Heart right ventricle (tissue), 16 donors: ENCODE measurements at regions not wholly inside any gene's neighbourhood (a gene's known extent, or its start where the extent isn't known, plus 50 kb on each side); places are given as distances from the start of the nearest gene placed in this dataset.

Source experiments
- ATAC-seq, 8 donors: fragments of 200-7000 bp; cut with Tn5 transposase; one replicate each; pipeline ENCODE4 v1.9.1; 2020; ENCODE audit warnings: mild to moderate bottlenecking in 8 of 8, moderate library complexity in 8 of 8, moderate number of reproducible peaks in 1 of 8
- DNase-seq, 2 donors: peaks; one replicate each; pipeline ENCODE4 v3.0.0-alpha.2; 2020
- H3K27ac ChIP-seq, 10 donors: fragments of 200-600 bp; sonication (generic) in 2 of 10; one replicate each; pipeline versions ENCODE4 v1.5.0 to v1.8.0; 2020 to 2022; ENCODE audit warnings: mild to moderate bottlenecking in 3 of 10
- H3K27me3 ChIP-seq, 7 donors: fragments of 200-600 bp; one replicate each; pipeline ENCODE4 v1.8.0; 2021 to 2022; ENCODE audit warnings: mild to moderate bottlenecking in 2 of 7
- H3K36me3 ChIP-seq, 9 donors: fragments of 200-600 bp; sonication (generic) in 1 of 9; one replicate each; pipeline versions ENCODE4 v1.5.0 to v1.8.0; 2020 to 2022; ENCODE audit warnings: mild to moderate bottlenecking in 2 of 9
- H3K4me1 ChIP-seq, 9 donors: fragments of 200-600 bp; sonication (generic) in 1 of 9; one replicate each; pipeline versions ENCODE4 v1.5.0 to v1.8.0; 2020 to 2022; ENCODE audit warnings: mild to moderate bottlenecking in 4 of 9
- H3K4me3 ChIP-seq, 10 donors: fragments of 200-600 bp; sonication (generic) in 2 of 10; one replicate each; pipeline versions ENCODE4 v1.5.0 to v1.8.0; 2020 to 2022; ENCODE audit warnings: mild to moderate bottlenecking in 7 of 10, moderate library complexity in 2 of 10
- H3K9me3 ChIP-seq, 11 donors: fragments of 200-600 bp in 10 of 11; sonication (generic) in 2 of 11; one replicate each; pipeline versions ENCODE4 v1.5.0 to v1.8.0; 2013 to 2022; ENCODE audit warnings: mild to moderate bottlenecking in 2 of 11, control low read depth in 1 of 11, moderate library complexity in 1 of 11
- CTCF ChIP-seq, 9 donors: fragments of 200-600 bp; sonication (generic) in 2 of 9; IDR thresholded peaks; one replicate each; pipeline versions ENCODE4 v1.5.0 to v1.8.0; 2021 to 2022; ENCODE audit warnings: antibody characterized with exemption in 9 of 9, mild to moderate bottlenecking in 5 of 9, moderate library complexity in 1 of 9
- WGBS, 2 donors: extraction: QIAGEN DNeasy Blood & Tissue Kit; methylation state at CpG; one replicate each; pipeline ENCODE4 v1.1.7; 2013; ENCODE audit warnings: inconsistent platforms in 1 of 2; 5-methylcytosine and 5-hydroxymethylcytosine counted together
- intact Hi-C, 10 donors: fragments of 100-400 bp; cut with DNase I; formaldehyde crosslinking; loops; one replicate each; pipeline versions ENCODE4 v1.11.1 to v1.14.2; 2022
- donor health status: Arrhythmogenic right ventricular cardiomyopathy.
- donor health status: ischemic (EF 13 %, LVEDD 7.1; RV severe dilation, severe dysfunction).
- donor health status: healthy with polysubstance abuse.
- donor health status: DM: no; HTN: yes; CAD: no.
- donor health status: DM: no; HTN: no; CAD: no.
- donor health status: ischemic (EF 25% LVEDD 6.9; RV normal size, moderate dysfunction).
- donor health status: ischemic (EF 25% LVEDD 5.7; RV mildly dilated, moderate dysfunction).
- donor health status: healthy.
- donor health status: DM: yes; HTN: yes; CAD: no.
- donor health status: Ischemic cardiomyopathy.
- donor health status: ischemic (EF 35%, LVEDD 5.7; RV mildly dilated, moderate dysfunction).
- donor health status: nonischemic (EF 11% LVEDD 7.7; RV severe dilation, severe dysfunction).
- donor health status: DM: yes; HTN: yes; CAD: no.
- donor health status: PGD.
- donor health status: ischemic (EF 29% LVEDD 5.4; RV normal size, mild dysfunction).
- donor health status: nonischemic (EF 23%, LVEDD 6.1; RV moderate dilation, normal function).

- TF ChIP-seq CTCF (IDR thresholded peaks at IDR 0.05) = no peak
- H3K27me3 ChIP-seq = peaks cover 0 to 5% (median 0%) of the 10 kb centered on the region in 7 donors
- no peak for ATAC-seq
- peaks cover 0 to 4% (median 0%) of the 10 kb centered on the region in 11 donors for H3K9me3 ChIP-seq
- H3K27ac ChIP-seq = no peak overlapping the region
- DNase-seq = no peak
- H3K4me1 ChIP-seq = no peaks in the 10 kb centered on the region
- intact Hi-C loops = no loop called here
- no peaks in the 10 kb centered on the region for H3K36me3 ChIP-seq
- H3K4me3 ChIP-seq = no peak overlapping the region
These were observed 232.4 kb upstream of the BRINP1 start for GRCh38 chr9:119601632-119602031.

GRCh38 chr9:119597499-119597898 lies 228.3 kb upstream of the BRINP1 start:
- WGBS, 2 donors = 43 to 51% methylated on average over 3 of the region's 3 CpGs
- Histone ChIP-seq H3K9me3 (no peaks in the 10 kb centered on the region), H3K27ac (no peak overlapping the region), H3K4me3 (no peak overlapping the region), H3K27me3 (peaks cover 0 to 5% (median 0%) of the 10 kb centered on the region in 7 donors), H3K36me3 (no peaks in the 10 kb centered on the region), H3K4me1 (no peaks in the 10 kb centered on the region)
- intact Hi-C loops = no loop called here
- ATAC-seq (no peak), DNase-seq (no peak)
- no peak for TF ChIP-seq CTCF (IDR thresholded peaks at IDR 0.05)

GRCh38 chr9:119596703-119597102 lies 227.5 kb upstream of the BRINP1 start:
- no peak overlapping the region for H3K27ac ChIP-seq
- intact Hi-C loops = no loop called here
- H3K4me1 ChIP-seq = no peaks in the 10 kb centered on the region
- no peak overlapping the region for H3K4me3 ChIP-seq
- DNase-seq = no peak
- TF ChIP-seq CTCF (IDR thresholded peaks at IDR 0.05) = no peak
- 73 to 75% methylated on average over 4 of the region's 4 CpGs for WGBS, 2 donors
- peaks cover 0 to 3% (median 0%) of the 10 kb centered on the region in 7 donors for H3K27me3 ChIP-seq
- no peaks in the 10 kb centered on the region for H3K9me3 ChIP-seq
- ATAC-seq = no peak
- no peaks in the 10 kb centered on the region for H3K36me3 ChIP-seq

- DNase-seq = no peak
- intact Hi-C loops = no loop called here
- Histone ChIP-seq H3K27ac (no peak overlapping the region), H3K36me3 (no peaks in the 10 kb centered on the region), H3K4me1 (no peaks in the 10 kb centered on the region), H3K27me3 (peaks cover 0 to 11% (median 4%) of the 10 kb centered on the region in 7 donors), H3K4me3 (no peak overlapping the region), H3K9me3 (no peaks in the 10 kb centered on the region)
- WGBS, 2 donors = 45 to 54% methylated on average over 12 of the region's 12 CpGs
- TF ChIP-seq CTCF (IDR thresholded peaks at IDR 0.05) = no peak
- no peak for ATAC-seq
These were observed 219.9 kb upstream of the BRINP1 start for GRCh38 chr9:119588874-119589744.
